GM19351 (cell line): ENCODE measurements at regions not wholly inside any gene's neighbourhood (a gene's known extent, or its start where the extent isn't known, plus 50 kb on each side); places are given as distances from the start of the nearest gene placed in this dataset.
"Not testable (repeated sequence)": the region's sequence is repeated elsewhere in the genome, so short reads cannot be mapped to it uniquely, and the experiment has no call there.

Experiments used
- ATAC-seq: cut with Tn5 transposase; IDR thresholded peaks from one replicate; pipeline ENCODE4 v1.9.1; 2021; ENCODE audit warnings: mild to moderate bottlenecking, moderate library complexity; ENCODE audit not compliant: unreplicated experiment

DNA sequence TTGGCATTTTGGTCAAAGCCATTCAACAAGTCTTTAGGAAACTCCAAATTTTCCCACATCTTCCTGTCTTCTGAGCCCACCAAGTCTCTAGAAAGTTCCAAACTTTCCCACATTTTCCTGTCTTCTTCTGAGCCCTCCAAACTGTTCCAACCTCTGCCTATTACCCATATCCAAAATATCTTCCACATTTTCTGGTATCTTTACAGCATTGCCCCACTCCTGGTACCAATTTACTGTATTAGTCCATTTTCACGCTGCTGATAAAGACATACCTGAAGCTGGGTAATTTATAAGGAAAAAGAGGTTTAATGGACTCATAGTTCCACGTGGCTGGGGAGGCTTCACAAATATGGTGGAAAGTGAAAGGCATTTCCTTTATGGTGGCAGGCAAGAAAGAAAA, 56.1 kb upstream of the GABRA3 start:
- ATAC-seq = not testable (repeated sequence)

- peak; percentile 70 for ATAC-seq
These were observed 69.5 kb upstream of the GABRA3 start for GRCh38 chrX:152520653-152521052.

DNA sequence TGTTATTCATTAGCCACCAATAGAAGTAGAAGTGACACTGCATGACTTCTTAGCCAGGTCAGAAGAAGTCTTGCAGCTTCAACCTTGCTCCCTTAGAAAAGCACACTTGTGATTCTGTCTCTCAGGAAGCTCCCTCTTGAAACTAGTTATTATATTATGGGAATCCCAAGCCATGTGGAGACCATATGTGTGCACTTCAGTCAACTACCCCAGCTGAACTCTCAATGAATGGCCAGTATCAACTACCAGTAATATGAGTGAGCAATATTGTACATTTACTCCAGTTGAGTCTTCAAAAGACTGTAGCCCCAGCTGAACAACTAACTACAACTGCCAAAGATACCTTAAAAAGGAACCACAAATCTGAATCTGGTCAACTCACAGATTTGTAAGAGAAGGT, 77.1 kb upstream of the GABRA3 start:
- no peak for ATAC-seq

DNA sequence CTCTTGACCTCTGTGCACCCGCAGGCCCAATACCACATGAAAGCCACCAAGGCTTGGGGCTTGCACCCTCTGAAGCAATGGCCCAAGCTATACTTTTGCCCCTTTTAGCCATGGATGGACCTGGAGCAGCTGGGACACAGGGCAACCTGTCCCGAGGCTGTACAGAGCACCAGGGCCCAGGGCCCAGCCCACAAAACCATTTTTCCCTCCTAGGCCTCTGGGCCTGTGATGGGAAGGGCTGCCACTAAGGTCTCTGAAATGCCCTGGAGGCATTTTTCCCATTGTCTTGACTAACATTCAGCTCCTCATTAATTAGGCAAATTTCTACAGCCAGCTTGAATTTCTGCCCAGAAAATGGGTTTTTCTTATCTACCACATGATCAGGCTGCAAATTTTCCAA, 79.9 kb upstream of the GABRA3 start:
- no peak for ATAC-seq

GRCh38 chrX:152537373-152537772, 86.3 kb upstream of the GABRA3 start:
- no peak for ATAC-seq

DNA sequence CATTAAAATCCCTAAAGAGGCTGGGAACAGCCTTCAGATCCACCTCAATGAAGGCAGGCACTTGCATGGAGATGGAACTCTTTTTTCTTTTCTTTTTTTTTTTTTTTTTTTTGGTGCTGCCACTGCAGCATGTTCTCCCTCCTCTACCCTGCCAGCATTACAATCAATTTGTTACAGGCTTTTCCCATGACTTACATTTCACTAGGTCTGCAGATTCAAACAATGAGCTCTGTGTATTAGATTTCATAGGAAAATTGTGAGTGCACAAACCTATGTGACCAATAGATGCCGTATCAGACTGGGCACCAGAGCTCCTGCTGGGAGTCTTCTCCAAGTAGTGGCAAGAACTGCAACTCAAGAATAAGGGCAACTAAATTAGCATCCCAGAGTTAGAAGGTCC, 63.8 kb upstream of the GABRQ start:
- no peak for ATAC-seq

GRCh38 chrX:152575331-152575730, 62.4 kb upstream of the GABRQ start:
- ATAC-seq = no peak

- ATAC-seq = not testable (repeated sequence)
These were observed 50.2 kb upstream of the GABRQ start for GRCh38 chrX:152587523-152587922.
